ENCODE measurements at regions not wholly inside any gene's neighbourhood (a gene's known extent, or its start where the extent isn't known, plus 50 kb on each side); places are given as distances from the start of the nearest gene placed in this dataset.

GRCh38 chr14:51448831-51449670, 202.7 kb upstream of the FRMD6 start:
- TF ChIP-seq POLR2A (IDR thresholded peaks at IDR 0.05) (no peak), CTCF (IDR thresholded peaks at IDR 0.05) (no peak)
